HL-60 (cell line): ENCODE measurements at regions not wholly inside any gene's neighbourhood (a gene's known extent, or its start where the extent isn't known, plus 50 kb on each side); places are given as distances from the start of the nearest gene placed in this dataset.

Source experiments
- DNase-seq, 2 experiments: peaks; one replicate each; pipeline ENCODE4 v3.0.0-alpha.2; 2010 to 2020; ENCODE audit warnings: low read depth in 1 of 2, low spot score in 1 of 2
- H3K27ac ChIP-seq: fragments of 250-450 bp; sonication (Bioruptor Pico); replicated peaks from 2 replicates; pipeline ENCODE4 v1.5.1; 2020; ENCODE audit warnings: mild to moderate bottlenecking, moderate library complexity
- H3K27me3 ChIP-seq: fragments of 250-450 bp; sonication (Bioruptor Pico); 2 replicates; pipeline ENCODE4 v1.5.1; 2021; ENCODE audit warnings: mild to moderate bottlenecking, moderate library complexity; ENCODE audit not compliant: insufficient read depth, poor library complexity, severe bottlenecking
- H3K4me3 ChIP-seq: replicated peaks from 2 replicates; pipeline ENCODE4 v1.5.1; 2011; ENCODE audit warnings: mild to moderate bottlenecking, control low read depth, low read length; ENCODE audit not compliant: insufficient read depth
- CTCF ChIP-seq: IDR thresholded peaks from one replicate; pipeline ENCODE4 v1.5.1; 2011; ENCODE audit warnings: low read length, control low read depth, inconsistent platforms; ENCODE audit not compliant: insufficient read depth
- GABPA ChIP-seq: IDR thresholded peaks from 2 replicates; pipeline ENCODE4 v1.6.1; 2012; ENCODE audit warnings: low read depth
- POLR2AphosphoS5 ChIP-seq: IDR thresholded peaks from 2 replicates; pipeline ENCODE4 v1.6.1; 2012; ENCODE audit warnings: low read depth
- REST ChIP-seq: IDR thresholded peaks from 2 replicates; pipeline ENCODE4 v1.6.1; 2012; ENCODE audit warnings: low read depth; ENCODE audit not compliant: insufficient replicate concordance
- SPI1 ChIP-seq: IDR thresholded peaks from 2 replicates; pipeline ENCODE4 v1.6.1; 2012; ENCODE audit warnings: low read depth, mild to moderate bottlenecking, borderline replicate concordance

GRCh38 chr5:152181461-152181860 lies 223.6 kb downstream of the NMUR2 start:
- Histone ChIP-seq H3K27ac (no peak overlapping the region), H3K27me3 (no peaks in the 10 kb centered on the region), H3K4me3 (no peak overlapping the region)
- TF ChIP-seq REST (no peak), CTCF (no peak), POLR2AphosphoS5 (no peak), SPI1 (no peak), GABPA (no peak)
- DNase-seq = no peak

GRCh38 chr5:152178350-152178699 lies 226.8 kb downstream of the NMUR2 start:
- H3K27ac ChIP-seq = no peak overlapping the region
- TF ChIP-seq REST = no peak
- no peak for TF ChIP-seq SPI1
- DNase-seq = no peak
- no peak overlapping the region for H3K4me3 ChIP-seq
- peaks cover 2% of the 10 kb centered on the region for H3K27me3 ChIP-seq

- H3K27me3 ChIP-seq = peaks cover 5% of the 10 kb centered on the region
These were observed 227.3 kb downstream of the NMUR2 start for GRCh38 chr5:152177626-152178349.

More at GRCh38 chr5:152177626-152178349, 227.3 kb downstream of the NMUR2 start:
- no peak for DNase-seq
- TF ChIP-seq GABPA (no peak), POLR2AphosphoS5 (no peak), CTCF (no peak), SPI1 (no peak), REST (no peak)
- Histone ChIP-seq H3K27ac (no peak overlapping the region), H3K4me3 (no peak overlapping the region)
